Spleen (tissue), 7 donors: ENCODE measurements at regions not wholly inside any gene's neighbourhood (a gene's known extent, or its start where the extent isn't known, plus 50 kb on each side); places are given as distances from the start of the nearest gene placed in this dataset.

ENCODE experiments used
- CTCF ChIP-seq, 11 experiments: fragments of 200-600 bp in 7 of 11; fragments of 450-650 bp in 4 of 11; sonication (generic) in 4 of 11; IDR thresholded peaks in 8 of 11; conservative IDR thresholded peaks in 3 of 11; 1 replicate in 7 of 11; 2 replicates in 4 of 11; pipeline versions ENCODE4 v1.4.0 to v1.8.0; 2016 to 2021; ENCODE audit warnings: antibody characterized with exemption in 11 of 11, inconsistent platforms in 4 of 11, mild to moderate bottlenecking in 1 of 11
- POLR2A ChIP-seq, 3 donors: fragments of 450-650 bp; IDR thresholded peaks; one replicate each; pipeline ENCODE4 v1.5.1; 2017; ENCODE audit warnings: antibody characterized with exemption in 3 of 3, mild to moderate bottlenecking in 1 of 3
- POLR2AphosphoS5 ChIP-seq, 3 donors: sonication (generic); formaldehyde crosslinking; IDR thresholded peaks; one replicate each; pipeline ENCODE4 v1.5.1; 2017; ENCODE audit warnings: antibody characterized with exemption in 3 of 3
- donor health status: DM: no; HTN: no; CAD: no; lungs with moderate emphysema.
- donor health status: DM: no; HTN: no; CAD: no.
- donor health status: DM: no; HTN: no; CAD: no.

GRCh38 chr4:174387143-174387542 is 103.4 kb downstream of the CEP44 start:
- no peak for TF ChIP-seq CTCF (IDR thresholded peaks at IDR 0.05 in 8 of 11, conservative IDR thresholded peaks at IDR 0.05 in 3 of 11)
- no peak for TF ChIP-seq POLR2AphosphoS5 (IDR thresholded peaks at IDR 0.05)
- TF ChIP-seq POLR2A (IDR thresholded peaks at IDR 0.05), result no peak
